ENCODE measurements at regions not wholly inside any gene's neighbourhood (a gene's known extent, or its start where the extent isn't known, plus 50 kb on each side); places are given as distances from the start of the nearest gene placed in this dataset.

DNA sequence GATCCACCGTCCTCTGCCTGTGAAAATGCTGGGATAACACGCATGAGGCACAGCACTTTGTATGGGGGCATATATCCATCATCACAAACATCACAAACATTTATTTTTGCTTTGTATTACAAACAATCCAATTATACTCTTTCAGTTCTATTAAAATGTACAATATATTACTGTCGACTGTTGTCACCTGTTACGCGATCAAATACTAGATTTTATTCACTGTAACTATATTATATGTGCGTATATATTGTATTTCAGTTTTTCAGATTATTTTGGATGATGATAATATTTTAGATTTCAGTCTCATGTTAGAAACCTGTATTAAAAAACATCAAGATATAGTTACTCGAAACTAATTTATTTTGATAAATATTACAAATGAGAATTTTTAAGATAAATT, 998.3 kb downstream of the EFNB2 start:
- TF ChIP-seq, protein P1, sequence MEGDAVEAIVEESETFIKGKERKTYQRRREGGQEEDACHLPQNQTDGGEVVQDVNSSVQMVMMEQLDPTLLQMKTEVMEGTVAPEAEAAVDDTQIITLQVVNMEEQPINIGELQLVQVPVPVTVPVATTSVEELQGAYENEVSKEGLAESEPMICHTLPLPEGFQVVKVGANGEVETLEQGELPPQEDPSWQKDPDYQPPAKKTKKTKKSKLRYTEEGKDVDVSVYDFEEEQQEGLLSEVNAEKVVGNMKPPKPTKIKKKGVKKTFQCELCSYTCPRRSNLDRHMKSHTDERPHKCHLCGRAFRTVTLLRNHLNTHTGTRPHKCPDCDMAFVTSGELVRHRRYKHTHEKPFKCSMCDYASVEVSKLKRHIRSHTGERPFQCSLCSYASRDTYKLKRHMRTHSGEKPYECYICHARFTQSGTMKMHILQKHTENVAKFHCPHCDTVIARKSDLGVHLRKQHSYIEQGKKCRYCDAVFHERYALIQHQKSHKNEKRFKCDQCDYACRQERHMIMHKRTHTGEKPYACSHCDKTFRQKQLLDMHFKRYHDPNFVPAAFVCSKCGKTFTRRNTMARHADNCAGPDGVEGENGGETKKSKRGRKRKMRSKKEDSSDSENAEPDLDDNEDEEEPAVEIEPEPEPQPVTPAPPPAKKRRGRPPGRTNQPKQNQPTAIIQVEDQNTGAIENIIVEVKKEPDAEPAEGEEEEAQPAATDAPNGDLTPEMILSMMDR (IDR thresholded peaks at IDR 0.05) = no peak
- no peak for TF ChIP-seq POLR2A (IDR thresholded peaks at IDR 0.05)
